Mucosa of gallbladder (tissue), 1 donor: ENCODE measurements at regions not wholly inside any gene's neighbourhood (a gene's known extent, or its start where the extent isn't known, plus 50 kb on each side); places are given as distances from the start of the nearest gene placed in this dataset.
"Not testable (repeated sequence)": the region's sequence is repeated elsewhere in the genome, so short reads cannot be mapped to it uniquely, and the experiment has no call there.

Experiments used
- DNase-seq: peaks from one replicate; pipeline ENCODE4 v3.0.0-alpha.2; 2020; ENCODE audit warnings: low spot score
- donor health status: DM: no; HTN: no; CAD: no.

DNA sequence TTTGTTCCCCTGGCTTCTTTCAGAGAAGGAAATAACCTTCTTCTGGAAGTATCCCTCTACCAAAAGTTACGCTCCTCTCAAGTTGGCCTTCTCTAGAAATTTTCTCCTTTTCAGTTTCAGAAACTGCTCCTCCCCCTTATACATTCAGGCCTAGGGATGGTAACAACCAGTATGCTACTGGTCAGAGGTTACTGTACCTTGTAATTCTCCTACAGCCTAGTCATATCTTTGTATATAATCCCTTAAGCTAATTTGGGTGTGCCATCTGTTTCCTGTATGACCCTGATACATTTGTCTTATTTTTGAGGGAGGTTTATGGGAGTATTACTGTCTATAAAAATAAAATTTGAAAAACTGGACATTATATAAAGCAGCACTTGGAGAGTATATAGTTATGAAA lies 98.0 kb upstream of the NOTCH2NLA start:
- DNase-seq, result not testable (repeated sequence)

DNA sequence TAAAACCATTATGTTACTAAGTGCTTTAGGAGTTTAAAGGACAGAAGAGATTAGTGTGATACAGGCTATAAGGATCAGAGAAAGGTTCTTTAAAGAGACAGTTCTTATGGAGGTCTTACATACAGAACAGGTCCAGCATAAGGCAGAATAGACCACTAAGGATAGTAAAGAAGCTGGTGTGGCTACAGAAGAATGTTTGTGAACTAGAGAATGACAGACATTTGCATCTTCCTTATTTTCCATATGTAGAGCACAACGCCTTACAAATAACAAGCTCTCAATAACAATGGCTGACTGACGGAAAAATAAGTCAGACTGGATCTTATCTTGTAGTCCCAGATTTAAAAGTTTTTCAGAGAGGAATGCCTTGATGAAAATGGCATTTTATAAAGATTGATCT lies 95.6 kb upstream of the NOTCH2NLA start:
- not testable (repeated sequence) for DNase-seq

DNA sequence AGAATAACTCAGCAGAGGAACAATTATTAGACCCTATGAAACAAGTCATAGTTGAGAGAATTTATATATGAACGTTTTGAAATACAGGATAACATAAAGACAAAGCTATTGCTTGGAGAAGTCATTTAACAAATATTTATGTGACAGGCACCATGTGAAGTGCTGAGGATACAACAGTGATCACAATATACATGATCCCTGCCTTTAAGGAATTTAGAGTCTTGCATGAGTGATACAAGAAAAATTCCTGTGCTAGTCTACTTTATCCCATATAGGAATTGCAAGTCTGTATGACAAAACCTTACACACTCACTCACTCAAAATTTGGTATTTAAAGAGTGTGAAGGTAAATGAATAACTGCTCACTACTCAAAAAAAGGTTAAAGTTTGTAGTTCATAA lies 94.5 kb upstream of the NOTCH2NLA start:
- not testable (repeated sequence) for DNase-seq

DNA sequence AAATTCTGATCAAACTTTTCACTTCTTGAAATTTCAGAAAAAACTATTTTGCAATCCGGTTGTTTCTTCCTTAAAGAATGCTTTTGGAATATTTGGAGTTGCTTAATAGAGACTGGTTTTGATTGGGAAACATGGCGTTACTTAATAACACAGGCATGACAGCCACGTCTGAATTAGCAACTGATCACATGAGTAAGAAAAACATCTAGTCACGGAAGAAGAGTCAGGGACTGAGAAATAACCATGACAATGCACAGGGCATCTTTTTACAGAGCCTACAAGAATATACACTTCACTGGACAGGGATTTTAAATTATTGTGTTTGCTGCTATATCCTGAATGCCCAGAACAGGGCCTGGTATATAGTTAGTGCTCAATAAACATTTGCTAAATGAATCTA lies 94.1 kb upstream of the NOTCH2NLA start:
- not testable (repeated sequence) for DNase-seq

DNA sequence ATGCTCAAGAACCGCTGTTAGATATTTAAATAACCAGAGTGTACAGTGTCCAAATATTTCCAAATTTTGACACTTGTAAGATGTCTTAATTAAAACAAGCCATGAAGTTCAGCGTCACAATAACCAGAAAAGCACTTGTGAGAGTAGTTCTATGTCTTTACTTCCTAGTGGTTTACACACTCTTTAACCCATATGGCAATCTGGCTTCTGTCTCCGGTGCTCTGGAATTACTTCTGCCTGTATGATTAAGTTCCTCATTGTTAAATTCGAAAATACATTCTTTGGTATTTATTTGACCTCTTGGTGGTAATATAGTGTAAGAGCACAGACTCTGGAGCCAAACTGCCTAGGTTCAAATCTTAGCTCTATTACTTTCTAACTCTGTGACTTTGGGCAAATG lies 89.9 kb upstream of the NOTCH2NLA start:
- DNase-seq, result not testable (repeated sequence)

DNA sequence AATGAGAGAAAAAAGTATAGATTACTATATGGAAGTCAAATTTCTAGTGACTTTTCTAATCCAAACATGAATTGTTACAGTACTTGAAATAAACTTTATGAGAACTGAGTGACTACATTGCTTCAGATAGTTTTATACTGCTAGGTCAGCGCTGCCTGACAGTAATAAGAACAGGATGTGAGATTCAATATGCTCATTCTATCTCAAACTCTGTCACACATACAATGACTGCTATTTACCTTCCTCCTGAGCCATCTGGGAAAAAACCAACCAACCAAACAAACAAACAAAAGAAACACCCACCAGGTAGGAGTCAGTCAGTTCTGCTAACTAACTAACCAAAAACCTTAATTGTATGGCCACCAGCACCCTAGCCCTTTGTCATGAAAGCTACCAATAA lies 89.0 kb upstream of the NOTCH2NLA start:
- DNase-seq, result not testable (repeated sequence)

DNA sequence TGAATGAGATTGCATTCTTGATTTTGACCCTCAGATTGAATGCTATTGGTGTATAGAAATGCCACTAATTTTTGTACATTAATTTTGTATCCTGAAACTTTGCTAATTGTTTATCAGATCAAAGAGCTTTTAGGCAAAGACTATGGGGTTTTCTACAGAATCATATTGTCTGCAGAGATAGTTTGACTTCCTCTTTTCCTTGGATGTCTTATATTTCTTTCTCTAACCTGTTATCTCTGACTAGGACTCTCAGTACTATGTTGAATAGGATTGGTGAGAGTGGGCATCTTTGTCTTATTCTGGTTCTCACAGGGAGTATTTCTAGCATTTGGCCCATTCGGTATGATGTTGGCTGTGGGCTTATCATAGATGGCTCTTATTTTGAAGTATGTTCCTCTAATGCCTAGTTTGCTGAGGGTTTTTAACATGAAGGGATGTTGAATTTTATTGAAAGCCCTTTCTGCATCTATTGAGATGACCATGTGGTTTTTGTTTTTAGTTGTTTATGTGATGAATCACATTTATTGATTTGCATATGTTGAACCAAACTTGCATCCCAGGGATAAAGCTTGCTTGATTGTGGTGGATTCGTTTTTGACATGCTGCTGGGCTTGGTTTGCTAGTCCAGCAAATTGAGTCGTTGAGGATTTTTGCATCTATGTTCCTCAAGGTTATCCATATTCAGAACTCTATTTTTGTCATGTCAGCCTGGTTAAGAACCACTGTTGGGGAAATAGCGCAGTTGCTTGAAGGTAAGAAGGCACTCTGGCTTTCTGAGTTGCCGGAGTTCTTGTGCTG lies 85.8 kb upstream of the NOTCH2NLA start:
- DNase-seq, result not testable (repeated sequence)

DNA sequence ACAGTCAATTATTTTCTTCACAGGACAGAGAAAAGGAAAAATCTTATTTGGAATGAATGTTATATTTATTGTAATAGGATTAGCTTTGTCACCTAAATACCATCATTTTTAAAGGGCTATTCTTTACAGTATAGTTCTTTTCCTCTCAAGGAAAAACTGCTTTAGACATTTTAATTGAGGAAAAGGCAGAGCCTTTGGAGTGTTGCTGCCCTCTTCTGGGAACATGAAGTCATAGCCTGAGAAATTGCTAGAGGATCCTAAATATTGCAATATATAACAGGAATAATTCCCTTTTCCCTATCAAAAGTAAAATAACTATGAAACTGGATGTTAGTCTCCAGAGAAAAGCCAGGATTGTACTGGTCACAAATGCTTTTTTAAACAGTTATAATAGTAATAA lies 81.8 kb upstream of the NOTCH2NLA start:
- not testable (repeated sequence) for DNase-seq

DNA sequence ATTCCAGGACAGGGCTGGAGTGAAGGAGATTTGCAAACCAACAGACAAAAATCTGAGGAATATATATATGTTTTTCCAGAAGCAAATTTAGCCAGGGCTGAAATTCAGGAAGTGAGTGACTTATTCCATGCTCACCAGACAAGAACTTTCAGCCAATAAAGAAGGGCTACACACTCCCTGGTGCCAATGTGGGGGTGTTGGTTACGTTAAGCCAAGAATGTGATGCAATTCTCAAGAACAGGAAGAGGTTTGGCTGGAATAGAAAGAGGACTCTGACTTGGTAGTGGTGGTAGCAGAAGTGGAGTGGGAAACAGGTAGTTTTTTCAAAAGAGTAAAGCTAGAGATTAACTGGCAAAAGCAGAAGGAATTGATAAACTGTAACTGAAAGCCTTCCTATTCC lies 80.6 kb upstream of the NOTCH2NLA start:
- not testable (repeated sequence) for DNase-seq

DNA sequence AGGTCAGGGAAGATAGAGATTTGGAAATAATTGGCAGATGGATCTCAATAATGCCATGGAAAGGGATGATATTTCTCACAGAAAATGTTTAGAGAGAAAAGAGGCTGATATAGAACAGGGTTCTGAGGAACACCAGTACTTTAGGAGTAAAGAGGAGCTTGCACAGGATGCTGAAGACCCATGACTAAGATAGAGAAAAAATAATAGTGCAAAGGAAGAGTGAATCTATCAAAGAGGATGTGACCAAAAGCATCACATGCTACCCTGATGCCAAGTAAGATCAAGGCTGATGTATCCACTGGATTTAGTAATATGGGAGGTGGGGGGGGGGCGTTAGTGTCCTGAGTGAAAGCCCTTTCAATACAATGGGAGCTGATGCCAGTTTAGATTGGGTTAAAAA lies 80.1 kb upstream of the NOTCH2NLA start:
- DNase-seq, result not testable (repeated sequence)

DNA sequence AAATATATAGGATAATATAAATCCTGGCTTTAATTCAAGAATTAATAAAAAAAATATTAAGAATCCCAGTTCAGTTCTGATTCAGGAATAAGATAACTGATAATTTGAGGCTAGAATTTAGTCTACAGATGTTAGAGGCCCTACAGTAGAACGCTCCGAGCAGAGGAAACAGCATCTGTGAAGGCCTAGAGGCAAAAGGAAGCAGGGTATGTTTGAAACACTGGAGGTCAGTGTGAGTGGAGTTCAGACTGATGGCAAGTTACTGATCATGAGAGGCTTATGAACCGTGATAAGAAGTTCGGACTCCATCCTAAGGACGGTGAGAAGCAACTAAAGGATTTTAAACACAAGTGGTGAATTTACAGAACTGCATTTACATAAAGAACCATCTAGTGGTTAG lies 79.3 kb upstream of the NOTCH2NLA start:
- not testable (repeated sequence) for DNase-seq

DNA sequence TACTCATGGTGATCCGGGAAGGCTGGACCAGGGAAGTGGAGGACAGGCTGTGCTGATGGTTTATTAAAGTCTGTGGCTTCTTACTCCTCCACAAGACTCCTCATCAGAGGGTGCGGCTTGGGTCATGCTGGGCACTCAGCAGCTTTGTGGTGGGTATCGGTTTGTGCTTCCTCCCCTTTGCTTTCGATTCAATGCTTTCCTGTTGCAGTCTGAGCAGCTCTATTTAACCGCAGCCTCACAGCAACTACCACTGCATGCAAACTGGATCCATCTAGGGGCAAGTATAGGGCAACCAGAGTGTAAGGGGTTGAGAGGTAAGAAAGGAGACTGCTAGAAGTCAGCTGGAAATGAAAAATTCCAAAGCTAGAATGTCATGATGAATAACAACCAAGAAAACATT lies 78.8 kb upstream of the NOTCH2NLA start:
- DNase-seq, result not testable (repeated sequence)

DNA sequence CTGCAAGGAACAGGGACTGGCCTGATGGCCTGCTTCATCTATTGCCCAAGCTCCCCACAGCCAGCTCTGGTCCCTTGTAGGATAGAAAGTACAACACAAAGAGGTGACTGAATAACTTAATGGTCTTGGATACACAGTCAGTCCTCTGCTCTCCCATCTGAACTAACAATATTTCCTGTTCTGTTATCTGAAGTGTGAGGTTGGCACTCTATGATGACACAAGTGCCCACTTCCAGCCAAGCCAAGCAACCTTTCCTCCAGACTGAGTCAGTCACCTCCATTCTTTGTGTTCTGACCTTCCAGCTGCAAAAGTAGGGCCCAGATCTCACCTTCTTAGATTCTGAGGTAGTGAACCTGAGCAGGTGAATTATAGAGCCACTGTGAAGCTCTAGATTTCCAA lies 77.8 kb upstream of the NOTCH2NLA start:
- DNase-seq, result not testable (repeated sequence)

DNA sequence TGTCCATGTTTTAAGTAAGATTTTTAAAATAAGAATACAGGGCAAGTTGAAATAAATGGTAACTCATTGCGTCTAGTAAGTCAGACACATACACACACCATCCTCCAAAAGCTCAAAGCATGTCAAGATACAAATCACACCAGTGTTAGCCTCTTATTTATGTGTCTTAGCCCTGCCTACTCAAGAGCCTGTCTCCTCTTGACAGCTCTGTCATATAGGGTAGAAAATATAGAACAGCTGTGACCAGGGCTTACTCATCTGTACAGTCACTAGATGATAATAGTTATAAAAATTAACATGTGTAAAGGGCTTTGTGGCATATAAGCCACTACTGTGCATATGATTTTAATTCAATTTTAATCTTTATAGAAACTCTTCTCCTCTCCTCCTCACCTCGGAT lies 76.6 kb upstream of the NOTCH2NLA start:
- DNase-seq, result not testable (repeated sequence)

DNA sequence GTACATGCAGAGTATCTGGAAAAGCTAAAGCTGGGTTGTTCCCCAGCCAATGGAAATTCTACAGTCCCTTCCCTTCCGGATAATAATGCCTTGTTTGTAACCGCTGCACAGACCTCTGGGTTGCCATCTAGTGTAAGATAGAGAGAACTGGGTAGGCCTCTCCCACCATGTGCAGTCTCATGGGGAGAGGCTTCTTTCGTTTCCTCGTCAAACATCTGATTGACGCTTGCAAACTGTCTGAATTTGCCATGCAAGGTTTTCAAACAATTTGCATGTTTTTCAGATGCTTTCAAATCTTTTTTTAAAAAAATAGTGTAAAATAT lies 69.7 kb upstream of the NOTCH2NLA start:
- DNase-seq, result not testable (repeated sequence)

DNA sequence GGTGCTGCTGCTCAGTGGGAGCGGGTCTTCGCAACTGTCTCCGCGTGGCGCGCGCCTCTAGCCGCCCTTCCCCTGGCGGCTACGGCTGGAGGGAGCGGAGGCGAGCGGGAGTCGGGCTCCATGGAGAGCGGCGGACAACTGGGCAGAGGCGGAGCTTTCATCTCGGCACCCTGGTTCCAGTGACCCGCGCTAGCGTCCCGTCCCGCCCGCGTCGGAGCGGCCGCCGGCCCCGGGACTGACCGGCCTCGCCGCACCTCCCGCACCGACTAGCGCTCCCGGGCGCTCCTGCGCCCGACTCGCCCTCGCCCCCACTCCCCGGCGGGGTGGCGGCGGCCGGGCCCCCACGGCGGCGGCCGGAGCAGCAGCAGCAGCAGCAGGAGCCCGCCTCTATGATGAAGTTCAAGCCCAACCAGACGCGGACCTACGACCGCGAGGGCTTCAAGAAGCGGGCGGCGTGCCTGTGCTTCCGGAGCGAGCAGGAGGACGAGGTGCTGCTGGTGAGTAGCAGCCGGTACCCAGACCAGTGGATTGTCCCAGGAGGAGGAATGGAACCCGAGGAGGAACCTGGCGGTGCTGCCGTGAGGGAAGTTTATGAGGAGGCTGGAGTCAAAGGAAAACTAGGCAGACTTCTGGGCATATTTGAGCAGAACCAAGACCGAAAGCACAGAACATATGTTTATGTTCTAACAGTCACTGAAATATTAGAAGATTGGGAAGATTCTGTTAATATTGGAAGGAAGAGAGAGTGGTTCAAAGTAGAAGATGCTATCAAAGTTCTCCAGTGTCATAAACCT lies 69.2 kb upstream of the NOTCH2NLA start:
- not testable (repeated sequence) for DNase-seq

DNA sequence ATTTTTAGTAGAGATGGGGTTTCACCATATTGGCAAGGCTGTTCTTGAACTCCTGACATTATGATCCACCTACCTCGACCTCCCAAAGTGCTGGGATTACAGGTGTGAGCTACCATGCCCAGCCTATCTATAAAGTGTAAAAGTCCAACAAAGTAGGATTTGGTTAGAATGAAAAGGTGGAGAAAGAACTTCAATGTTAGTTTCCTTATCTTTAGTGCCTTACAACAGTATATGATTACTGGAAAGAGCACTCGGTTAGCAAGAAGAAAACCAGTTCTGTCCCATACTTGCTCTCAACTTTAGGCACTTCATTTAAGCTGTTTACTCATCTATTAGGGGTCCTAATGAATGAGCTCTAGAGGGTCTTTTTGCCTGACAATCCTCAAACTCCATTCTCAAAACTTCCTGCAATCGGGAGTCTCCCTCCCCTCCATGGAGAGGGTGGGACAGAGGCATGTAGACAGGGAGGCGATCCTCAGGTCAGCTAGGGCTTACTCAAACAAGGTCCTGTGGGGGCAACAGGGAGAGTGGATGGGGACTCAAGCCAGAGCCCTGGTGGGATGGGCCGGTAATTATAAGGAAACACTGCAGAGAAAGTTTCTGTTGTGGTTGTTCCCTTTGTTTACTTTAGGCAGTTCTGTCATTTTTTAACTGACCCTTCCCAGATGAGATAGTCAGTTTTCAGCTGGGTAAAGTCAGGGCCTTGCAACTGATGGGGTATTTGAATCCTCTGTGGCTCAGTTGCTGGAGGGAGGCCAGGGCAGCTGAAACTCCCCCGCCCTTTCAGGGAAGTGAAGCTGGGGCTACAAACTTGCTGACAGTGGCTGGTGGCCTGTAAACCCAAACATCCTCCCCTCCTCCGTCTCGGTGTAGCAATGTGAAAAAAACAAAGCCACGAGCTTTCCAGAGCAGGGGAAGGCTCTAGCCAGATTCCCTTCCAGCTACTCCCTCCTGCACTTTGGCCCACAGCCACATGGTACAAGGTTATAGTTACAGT lies 64.4 kb upstream of the NOTCH2NLA start:
- DNase-seq, result not testable (repeated sequence)

DNA sequence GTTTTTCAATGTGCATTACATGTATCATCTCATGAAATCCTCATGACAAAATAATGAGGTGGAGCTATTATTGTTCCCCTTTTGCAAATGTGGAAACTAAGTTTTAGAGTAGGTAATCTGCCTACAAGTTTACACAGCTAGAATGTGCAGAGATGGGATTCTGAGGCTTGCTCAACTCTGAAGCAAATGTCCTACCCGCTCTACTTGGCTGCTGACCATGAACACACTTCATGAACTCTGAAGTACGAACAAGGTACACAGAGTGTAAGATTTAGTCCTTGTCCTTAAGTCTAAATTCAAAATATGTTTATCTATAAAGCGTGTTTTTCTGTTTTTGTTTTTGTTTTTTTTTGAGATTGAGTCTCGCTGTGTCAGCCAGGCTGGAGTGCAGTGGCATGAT lies 63.6 kb upstream of the NOTCH2NLA start:
- DNase-seq, result not testable (repeated sequence)

DNA sequence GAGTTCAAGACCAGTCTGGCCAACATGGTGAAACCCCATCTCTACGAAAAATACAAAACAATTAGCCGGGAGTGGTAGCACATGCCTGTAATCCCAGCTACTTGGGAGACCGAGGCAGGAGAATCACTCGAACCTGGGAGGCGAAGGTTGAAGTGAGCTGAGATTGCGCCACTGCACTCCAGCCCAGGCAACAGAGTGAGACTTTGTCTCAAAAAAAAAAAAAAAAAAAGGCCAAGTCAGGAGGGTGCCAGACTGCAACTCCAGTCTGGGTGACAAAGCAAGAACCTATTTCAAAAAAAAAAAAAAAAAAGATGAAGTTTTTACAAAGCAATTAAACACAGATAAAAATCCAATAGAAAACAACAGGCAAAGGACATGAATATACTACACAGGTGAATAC lies 59.1 kb upstream of the NOTCH2NLA start:
- not testable (repeated sequence) for DNase-seq

DNA sequence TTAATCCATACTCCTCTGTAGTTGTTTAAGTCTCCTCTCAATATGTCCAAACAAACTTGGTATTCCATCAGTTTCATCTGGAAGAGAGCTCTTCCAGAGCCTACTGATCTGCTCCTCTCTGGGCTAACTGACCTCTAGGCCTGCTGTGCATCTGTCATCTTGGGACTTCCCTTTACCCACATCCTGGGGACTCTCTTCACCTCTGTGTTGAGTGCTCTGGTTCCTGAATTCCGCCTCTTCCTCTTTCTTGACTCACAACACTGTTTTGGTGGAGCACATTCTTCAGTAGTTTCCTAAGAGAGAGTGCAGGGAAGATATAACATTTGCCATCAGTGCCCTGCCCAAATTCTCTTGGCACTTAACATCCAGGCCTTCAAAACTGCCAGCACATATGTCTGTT lies 55.9 kb upstream of the NOTCH2NLA start:
- DNase-seq, result not testable (repeated sequence)

DNA sequence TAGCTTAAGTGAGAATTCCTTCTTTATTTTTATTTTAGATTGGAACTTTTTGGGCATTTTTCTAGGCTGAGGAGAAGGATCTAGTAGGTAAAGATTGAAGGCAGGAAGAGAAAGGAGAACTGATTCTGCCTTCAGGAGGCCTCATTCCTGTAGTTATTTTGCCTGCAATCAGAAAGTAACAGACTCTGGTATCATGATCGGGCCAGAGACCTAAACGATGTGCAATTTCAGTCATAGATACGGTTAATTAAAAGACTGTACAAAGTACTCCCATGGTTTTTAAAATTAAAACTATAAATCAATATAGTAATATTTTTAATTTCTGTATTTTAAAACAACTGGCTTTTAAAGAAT lies 54.7 kb upstream of the NOTCH2NLA start:
- not testable (repeated sequence) for DNase-seq
